ENCODE measurements at regions not wholly inside any gene's neighbourhood (a gene's known extent, or its start where the extent isn't known, plus 50 kb on each side); places are given as distances from the start of the nearest gene placed in this dataset.

- Histone ChIP-seq H3K27ac (no peak overlapping the region), H3K27me3 (replicated peaks; ENCODE audit: insufficient read depth) (no peaks in the 10 kb centered on the region), H3K4me1 (replicated peaks) (peaks cover 4% of the 10 kb centered on the region), H3K4me3 (no peak overlapping the region), H3K9me3 (no peaks in the 10 kb centered on the region), H3K36me3 (no peaks in the 10 kb centered on the region)
- 57% methylated on average over 2 of the region's 2 CpGs for WGBS
- TF ChIP-seq POLR2A (IDR thresholded peaks at IDR 0.05): no peak
- no peak for TF ChIP-seq POLR2AphosphoS5 (IDR thresholded peaks at IDR 0.05)
- TF ChIP-seq CTCF (IDR thresholded peaks at IDR 0.05): no peak
- DNase-seq (ENCODE audit: low spot score): no peak
- intact Hi-C loops (cut with DNase I): no loop called here
These were observed 56.4 kb upstream of the NEO1 start for GRCh38 chr15:72995849-72996248.

- no peaks in the 10 kb centered on the region for H3K4me1 ChIP-seq (replicated peaks)
- DNase-seq (ENCODE audit: low spot score): no peak
- TF ChIP-seq POLR2A (IDR thresholded peaks at IDR 0.05) (no peak), CTCF (IDR thresholded peaks at IDR 0.05) (no peak), POLR2AphosphoS5 (IDR thresholded peaks at IDR 0.05) (no peak)
- H3K9me3 ChIP-seq: no peaks in the 10 kb centered on the region
- intact Hi-C loops (cut with DNase I): loop anchor here (5.0 kb wide), 1 partner anchor 58 kb away; the partner anchor contains the start of gene NEO1
- no peaks in the 10 kb centered on the region for H3K27me3 ChIP-seq (replicated peaks; ENCODE audit: insufficient read depth)
- WGBS: 57% methylated on average over 9 of the region's 9 CpGs
- no peak overlapping the region for H3K4me3 ChIP-seq
- no peaks in the 10 kb centered on the region for H3K36me3 ChIP-seq
- no peak overlapping the region for H3K27ac ChIP-seq
These were observed 57.6 kb upstream of the NEO1 start for GRCh38 chr15:72994534-72995177.

GRCh38 chr15:72992841-72993252, 59.4 kb upstream of the NEO1 start:
- Histone ChIP-seq H3K9me3 (no peaks in the 10 kb centered on the region), H3K27me3 (replicated peaks; ENCODE audit: insufficient read depth) (no peaks in the 10 kb centered on the region), H3K4me3 (no peak overlapping the region), H3K36me3 (no peaks in the 10 kb centered on the region), H3K4me1 (replicated peaks) (no peaks in the 10 kb centered on the region), H3K27ac (peak overlapping the region; percentile 0 to 19)
- intact Hi-C loops (cut with DNase I): loop anchor here (5.0 kb wide), 1 partner anchor 59 kb away; the partner anchor contains the start of gene NEO1
- DNase-seq (ENCODE audit: low spot score): no peak
- TF ChIP-seq POLR2A (IDR thresholded peaks at IDR 0.05): no peak
- no peak for TF ChIP-seq POLR2AphosphoS5 (IDR thresholded peaks at IDR 0.05)
- TF ChIP-seq CTCF (IDR thresholded peaks at IDR 0.05): no peak
- WGBS: 69% methylated on average over 8 of the region's 8 CpGs

GRCh38 chr15:72991026-72991425, 61.2 kb upstream of the NEO1 start:
- H3K4me3 ChIP-seq: no peak overlapping the region
- DNase-seq (ENCODE audit: low spot score): no peak
- WGBS: 92% methylated on average over 3 of the region's 3 CpGs
- H3K27ac ChIP-seq: no peak overlapping the region
- H3K9me3 ChIP-seq: no peaks in the 10 kb centered on the region
- no peaks in the 10 kb centered on the region for H3K27me3 ChIP-seq (replicated peaks; ENCODE audit: insufficient read depth)
- TF ChIP-seq CTCF (IDR thresholded peaks at IDR 0.05): no peak
- no peak for TF ChIP-seq POLR2A (IDR thresholded peaks at IDR 0.05)
- no peak for TF ChIP-seq POLR2AphosphoS5 (IDR thresholded peaks at IDR 0.05)
- H3K4me1 ChIP-seq (replicated peaks): no peaks in the 10 kb centered on the region
- intact Hi-C loops (cut with DNase I): loop anchor here (5.0 kb wide), 1 partner anchor 61 kb away; the partner anchor contains the start of gene NEO1
- H3K36me3 ChIP-seq: no peaks in the 10 kb centered on the region

All from prostate gland (tissue), 2 donors.